ENCODE measurements at regions not wholly inside any gene's neighbourhood (a gene's known extent, or its start where the extent isn't known, plus 50 kb on each side); places are given as distances from the start of the nearest gene placed in this dataset.
"Not testable (repeated sequence)": the region's sequence is repeated elsewhere in the genome, so short reads cannot be mapped to it uniquely, and the experiment has no call there.

DNA sequence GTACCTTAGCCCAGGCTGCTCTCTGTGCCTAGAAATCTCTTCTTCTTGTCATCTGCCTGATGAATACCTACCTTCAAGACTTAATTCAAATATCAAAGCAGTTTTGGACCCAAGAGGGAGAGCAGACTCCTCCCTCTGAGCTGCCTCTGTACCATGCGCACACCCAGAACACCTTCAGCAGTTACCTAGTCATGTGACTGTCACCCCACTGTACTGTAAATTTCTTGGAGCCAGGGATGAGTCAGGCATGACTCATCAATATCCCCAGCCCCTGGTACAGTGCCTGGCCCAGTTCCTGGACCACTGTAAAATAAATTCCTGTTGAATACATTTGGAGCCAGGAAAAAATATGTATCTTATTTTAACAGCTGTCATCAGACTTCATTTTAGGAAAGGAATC lies 111.7 kb downstream of the KBTBD2 start:
- H3K27me3 Mint-ChIP-seq; DNase-seq; H3K4me3 Mint-ChIP-seq; intact Hi-C loops (cut with DNase I, micrococcal nuclease); H3K36me3 Mint-ChIP-seq (ENCODE audit: low read depth); ATAC-seq; H3K9me3 Mint-ChIP-seq (ENCODE audit: low read depth); H3K4me1 Mint-ChIP-seq; POLR2A ChIA-PET; H3K27ac Mint-ChIP-seq; CTCF ChIA-PET: not testable (repeated sequence)

DNA sequence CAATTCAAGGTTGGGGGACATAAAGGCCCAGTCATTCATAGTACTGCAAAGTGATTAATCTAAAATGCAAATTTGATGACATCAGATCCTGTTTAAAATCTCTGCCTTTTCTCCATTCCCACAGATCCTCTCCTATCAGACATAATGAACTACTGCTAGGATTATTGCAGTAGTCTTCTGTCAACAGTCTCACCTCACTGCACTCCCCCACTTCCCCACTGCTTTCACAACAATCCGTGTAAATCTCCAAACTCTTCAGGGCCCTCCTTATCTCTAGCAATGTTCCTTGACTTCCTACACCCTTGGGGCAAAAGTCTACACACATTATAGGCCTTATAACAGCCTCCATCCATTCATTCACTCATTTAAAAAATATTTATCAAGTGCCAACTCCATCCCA lies 112.4 kb downstream of the KBTBD2 start:
- no peaks in the 10 kb centered on the region for H3K9me3 Mint-ChIP-seq (ENCODE audit: low read depth)
- no peak overlapping the region for H3K4me3 Mint-ChIP-seq
- no peak overlapping the region for H3K27ac Mint-ChIP-seq
- ChIA-PET CTCF (no interaction called here), POLR2A (no interaction called here)
- intact Hi-C loops (cut with DNase I, micrococcal nuclease) = no loop called here
- H3K36me3 Mint-ChIP-seq (ENCODE audit: low read depth) = no peaks in the 10 kb centered on the region
- H3K27me3 Mint-ChIP-seq = no peaks in the 10 kb centered on the region
- ATAC-seq (no peak), DNase-seq (no peak)
- no peaks in the 10 kb centered on the region for H3K4me1 Mint-ChIP-seq

DNA sequence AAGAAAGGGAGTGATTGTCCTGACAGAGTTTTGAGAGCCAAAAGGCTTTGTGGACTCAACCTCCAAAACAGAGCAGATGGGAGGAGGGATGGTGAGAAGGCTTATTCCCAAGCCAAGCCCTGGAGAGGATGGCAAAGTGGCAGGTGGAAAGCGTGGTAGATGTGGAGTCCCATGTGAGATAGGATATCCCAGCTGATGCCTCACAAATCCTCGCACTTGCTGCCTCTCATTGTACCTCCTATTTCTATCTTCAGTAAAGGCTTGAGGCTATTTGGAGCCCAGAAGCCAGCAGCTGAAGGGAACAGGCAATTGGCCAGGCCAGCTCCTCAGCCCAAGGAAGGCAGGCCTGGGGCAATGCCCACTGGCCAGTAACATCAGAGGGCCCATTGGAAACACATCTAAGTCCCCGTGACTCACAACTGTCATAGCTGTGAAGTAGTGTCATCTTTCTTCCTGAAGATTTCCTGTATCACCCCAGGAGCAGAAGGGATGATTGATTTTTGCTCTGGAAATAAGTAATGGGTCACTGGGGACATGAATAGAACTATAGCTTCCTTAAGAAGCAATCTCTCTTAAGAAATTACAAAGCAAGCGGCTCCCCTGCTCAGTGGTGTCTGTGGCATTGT lies 114.4 kb downstream of the KBTBD2 start:
- DNase-seq; H3K27ac Mint-ChIP-seq; H3K36me3 Mint-ChIP-seq (ENCODE audit: low read depth); H3K9me3 Mint-ChIP-seq (ENCODE audit: low read depth); POLR2A ChIA-PET; intact Hi-C loops (cut with DNase I, micrococcal nuclease); H3K4me3 Mint-ChIP-seq; H3K4me1 Mint-ChIP-seq; ATAC-seq; CTCF ChIA-PET: not testable (repeated sequence)
- peaks cover 15% of the 10 kb centered on the region for H3K27me3 Mint-ChIP-seq

DNA sequence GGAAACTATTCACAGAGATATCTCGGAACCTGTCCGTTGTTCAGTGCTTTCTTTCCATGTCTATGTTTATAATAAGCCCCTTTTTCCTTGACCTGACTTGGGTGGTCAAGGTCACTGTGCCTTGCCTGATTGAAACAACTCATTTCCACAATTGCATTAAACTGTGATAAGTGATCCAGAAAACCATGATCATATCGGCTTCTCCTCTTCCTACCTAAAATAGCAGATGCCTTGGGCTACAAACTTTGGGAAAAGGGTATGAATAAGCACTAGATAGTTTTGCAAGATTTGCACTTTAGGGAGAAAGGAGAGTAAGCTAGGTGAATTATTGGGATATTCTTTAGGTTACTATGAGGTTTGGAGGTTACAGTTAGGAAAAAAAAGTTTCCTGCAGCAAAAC lies 115.2 kb downstream of the KBTBD2 start:
- intact Hi-C loops (cut with DNase I, micrococcal nuclease); DNase-seq; POLR2A ChIA-PET; H3K4me1 Mint-ChIP-seq; ATAC-seq; CTCF ChIA-PET; H3K36me3 Mint-ChIP-seq (ENCODE audit: low read depth); H3K9me3 Mint-ChIP-seq (ENCODE audit: low read depth); H3K4me3 Mint-ChIP-seq; H3K27ac Mint-ChIP-seq: not testable (repeated sequence)
- H3K27me3 Mint-ChIP-seq = peaks cover 16% of the 10 kb centered on the region

DNA sequence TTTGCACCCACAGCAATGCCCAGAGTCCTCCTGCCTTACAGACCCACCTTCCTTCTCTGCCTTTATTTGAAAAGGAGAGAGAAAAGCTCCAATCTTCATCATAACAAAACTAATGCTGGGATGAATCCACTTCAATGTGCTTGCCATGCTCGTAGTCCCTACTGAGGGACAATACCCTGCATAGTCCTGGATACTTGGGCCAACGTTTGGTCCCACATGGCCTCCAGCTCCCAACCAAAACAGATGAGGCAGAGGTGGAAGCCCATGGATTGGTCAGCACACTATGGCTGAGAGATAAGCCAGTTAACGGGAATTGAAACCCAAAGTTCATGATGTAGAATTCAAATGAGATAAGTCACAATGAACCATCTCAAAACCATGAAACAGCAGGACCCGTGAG lies 115.8 kb downstream of the KBTBD2 start:
- DNase-seq; CTCF ChIA-PET; ATAC-seq; H3K9me3 Mint-ChIP-seq (ENCODE audit: low read depth); intact Hi-C loops (cut with DNase I, micrococcal nuclease); H3K4me1 Mint-ChIP-seq; H3K36me3 Mint-ChIP-seq (ENCODE audit: low read depth); H3K4me3 Mint-ChIP-seq; H3K27ac Mint-ChIP-seq; POLR2A ChIA-PET: not testable (repeated sequence)
- peaks cover 20% of the 10 kb centered on the region for H3K27me3 Mint-ChIP-seq

DNA sequence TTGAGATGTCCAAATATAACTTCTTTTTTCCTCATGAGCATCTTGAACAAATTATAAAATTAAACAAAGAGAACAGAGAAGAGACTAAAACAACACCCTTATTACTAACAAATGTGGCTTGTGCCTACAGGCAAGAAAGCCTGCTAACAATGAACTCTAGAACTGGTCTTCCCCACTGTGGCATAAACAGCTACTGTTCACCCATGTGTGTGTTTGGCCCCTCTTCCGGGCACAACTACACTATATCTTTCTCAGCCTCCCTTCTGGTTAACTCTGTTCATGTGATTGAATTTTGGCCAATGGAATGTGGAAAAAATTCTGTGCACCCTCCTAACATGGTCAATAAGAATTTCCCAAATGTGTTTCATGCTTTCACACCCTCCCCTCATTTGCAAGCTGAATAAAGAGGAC lies 117.0 kb downstream of the KBTBD2 start:
- Mint-ChIP-seq H3K4me3 (no peak overlapping the region), H3K36me3 (ENCODE audit: low read depth) (no peaks in the 10 kb centered on the region), H3K9me3 (ENCODE audit: low read depth) (no peaks in the 10 kb centered on the region), H3K4me1 (no peaks in the 10 kb centered on the region), H3K27me3 (peaks cover 23% of the 10 kb centered on the region), H3K27ac (no peak overlapping the region)
- ChIA-PET POLR2A (no interaction called here), CTCF (no interaction called here)
- DNase-seq (no peak), ATAC-seq (no peak)
- intact Hi-C loops (cut with DNase I, micrococcal nuclease) = no loop called here

DNA sequence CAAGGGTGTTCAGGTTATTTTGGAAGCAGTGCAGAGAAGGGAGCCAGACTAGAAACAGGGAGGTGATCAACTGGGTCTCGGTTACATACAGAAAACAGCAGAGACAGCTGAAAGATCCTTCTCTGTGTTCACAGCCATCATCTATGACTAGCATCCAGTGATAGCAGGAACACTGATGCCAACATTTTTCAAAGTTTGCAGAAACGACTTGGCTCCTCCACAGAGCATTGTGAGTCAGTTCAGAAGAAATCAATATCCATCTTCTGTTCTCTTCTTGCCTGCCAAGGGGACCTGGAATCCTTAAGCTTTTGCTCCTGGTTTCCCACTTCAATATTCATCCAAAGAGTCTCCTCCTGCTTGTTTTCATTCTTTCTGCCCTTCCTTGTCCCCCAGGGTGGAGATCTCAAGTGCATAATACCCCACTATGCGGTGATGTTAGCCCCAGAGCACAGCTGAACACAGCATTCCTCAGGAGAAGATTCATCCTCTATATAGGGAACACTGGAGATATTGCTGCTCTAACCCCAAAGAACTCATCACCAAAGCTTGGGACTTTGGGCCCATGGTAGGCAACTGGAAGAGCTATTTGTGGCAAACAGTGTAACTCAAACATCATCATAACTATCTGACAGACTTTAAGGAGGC lies 122.6 kb downstream of the KBTBD2 start:
- ATAC-seq; H3K27ac Mint-ChIP-seq; POLR2A ChIA-PET; DNase-seq; H3K4me1 Mint-ChIP-seq; H3K9me3 Mint-ChIP-seq (ENCODE audit: low read depth); intact Hi-C loops (cut with DNase I, micrococcal nuclease); H3K36me3 Mint-ChIP-seq (ENCODE audit: low read depth); H3K4me3 Mint-ChIP-seq: not testable (repeated sequence)
- peaks cover 38% of the 10 kb centered on the region for H3K27me3 Mint-ChIP-seq
- CTCF ChIA-PET = interaction anchor here (1.2 kb wide), 1 partner anchor 339 kb away, joined by 3 read pairs; no protein-coding TSS in a partner anchor

DNA sequence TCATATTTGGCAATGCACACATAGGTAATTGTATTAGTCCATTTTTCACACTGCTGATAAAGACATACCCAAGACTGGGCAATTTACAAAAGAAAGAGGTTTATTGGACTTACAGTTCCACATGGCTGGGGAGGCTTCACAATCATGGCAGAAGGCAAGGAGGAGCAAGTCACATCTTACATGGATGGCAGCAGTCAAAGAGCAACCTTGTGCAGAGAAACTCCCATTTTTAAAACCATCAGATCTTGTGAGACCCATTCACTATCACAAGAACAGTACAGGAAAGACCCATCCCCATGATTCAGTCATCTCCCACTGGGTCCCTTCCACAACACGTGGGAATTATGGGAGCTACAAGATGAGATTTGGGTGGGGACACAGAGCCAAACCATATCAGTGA lies 123.2 kb downstream of the KBTBD2 start:
- ATAC-seq; intact Hi-C loops (cut with DNase I, micrococcal nuclease); H3K4me3 Mint-ChIP-seq; H3K9me3 Mint-ChIP-seq (ENCODE audit: low read depth); H3K4me1 Mint-ChIP-seq; H3K36me3 Mint-ChIP-seq (ENCODE audit: low read depth); POLR2A ChIA-PET; H3K27ac Mint-ChIP-seq; DNase-seq: not testable (repeated sequence)
- H3K27me3 Mint-ChIP-seq = peaks cover 39% of the 10 kb centered on the region
- CTCF ChIA-PET = interaction anchor here (0.6 to 1.2 kb wide), 2 partner anchors 340 to 589 kb away, joined by 3 read pairs; no protein-coding TSS in a partner anchor

DNA sequence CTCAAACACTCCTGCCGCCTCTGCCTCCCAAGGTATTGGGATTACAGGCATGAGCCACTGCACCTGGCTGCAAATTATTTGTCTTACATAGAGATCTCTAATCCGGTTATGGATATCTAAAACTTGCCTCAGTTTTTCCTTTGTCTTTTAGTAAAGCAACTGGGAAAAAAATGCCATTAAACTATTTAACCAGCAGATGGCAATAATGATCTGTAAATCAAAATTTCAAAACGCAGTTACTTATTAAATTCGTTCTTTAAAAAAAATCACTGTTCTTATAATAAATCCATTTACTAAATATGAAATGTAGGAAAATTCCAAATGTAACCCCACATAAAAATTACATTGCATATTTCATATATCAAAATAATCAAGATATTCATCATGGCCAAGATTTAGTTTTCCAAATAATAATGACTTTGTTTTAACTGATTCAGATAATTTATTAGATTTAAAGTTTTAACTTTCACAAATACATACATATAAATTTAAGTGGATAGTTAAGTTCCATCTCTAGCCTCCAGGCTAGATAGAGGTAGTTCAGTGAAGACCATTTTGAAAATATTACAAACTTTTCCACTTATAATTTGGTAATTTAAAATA lies 125.8 kb downstream of the KBTBD2 start:
- POLR2A ChIA-PET; H3K27ac Mint-ChIP-seq; H3K9me3 Mint-ChIP-seq (ENCODE audit: low read depth); H3K36me3 Mint-ChIP-seq (ENCODE audit: low read depth); H3K4me3 Mint-ChIP-seq; DNase-seq; ATAC-seq; H3K4me1 Mint-ChIP-seq: not testable (repeated sequence)
- intact Hi-C loops (cut with DNase I, micrococcal nuclease) = loop anchor here (1.0 to 2.0 kb wide), 4 partner anchors 178 to 1167 kb away; no protein-coding TSS in a partner anchor
- CTCF ChIA-PET = interaction anchor here (0.7 to 1.9 kb wide), 3 partner anchors 81 to 544 kb away, joined by 3 to 5 read pairs (median 4); partner anchors contain the start of gene RP9
- peaks cover 46% of the 10 kb centered on the region for H3K27me3 Mint-ChIP-seq

DNA sequence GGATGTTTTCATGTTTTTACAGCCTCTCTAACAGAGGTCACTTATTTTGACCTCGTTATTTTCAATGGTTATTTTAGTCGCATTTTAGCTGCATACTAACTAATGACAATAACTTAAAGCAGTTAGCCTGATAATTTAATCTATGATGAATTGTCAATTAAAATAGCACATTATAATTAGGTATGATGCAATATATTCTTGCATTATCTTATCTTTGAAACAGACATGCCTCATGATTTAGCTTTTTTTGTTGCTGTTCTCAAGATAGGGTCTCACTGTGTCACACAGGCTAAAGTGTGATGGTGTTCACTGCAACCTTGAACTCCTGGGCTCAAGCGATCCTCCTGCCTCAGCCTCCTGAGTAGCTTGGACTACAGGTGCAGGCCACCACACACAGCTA lies 126.4 kb downstream of the KBTBD2 start:
- CTCF ChIA-PET = interaction anchor here (0.7 to 1.9 kb wide), 4 partner anchors 81 to 344 kb away, joined by 3 to 5 read pairs (median 4); partner anchors contain the start of gene RP9
- ATAC-seq (no peak), DNase-seq (no peak)
- H3K4me3 Mint-ChIP-seq = no peak overlapping the region
- H3K9me3 Mint-ChIP-seq (ENCODE audit: low read depth) = peaks cover 2% of the 10 kb centered on the region
- no peak overlapping the region for H3K27ac Mint-ChIP-seq
- intact Hi-C loops (cut with DNase I, micrococcal nuclease) = loop anchor here (1.0 to 2.0 kb wide), 3 partner anchors 178 to 342 kb away; no protein-coding TSS in a partner anchor
- POLR2A ChIA-PET = no interaction called here
- H3K4me1 Mint-ChIP-seq = peaks cover 9% of the 10 kb centered on the region
- H3K27me3 Mint-ChIP-seq = peaks cover 47% of the 10 kb centered on the region
- no peaks in the 10 kb centered on the region for H3K36me3 Mint-ChIP-seq (ENCODE audit: low read depth)

DNA sequence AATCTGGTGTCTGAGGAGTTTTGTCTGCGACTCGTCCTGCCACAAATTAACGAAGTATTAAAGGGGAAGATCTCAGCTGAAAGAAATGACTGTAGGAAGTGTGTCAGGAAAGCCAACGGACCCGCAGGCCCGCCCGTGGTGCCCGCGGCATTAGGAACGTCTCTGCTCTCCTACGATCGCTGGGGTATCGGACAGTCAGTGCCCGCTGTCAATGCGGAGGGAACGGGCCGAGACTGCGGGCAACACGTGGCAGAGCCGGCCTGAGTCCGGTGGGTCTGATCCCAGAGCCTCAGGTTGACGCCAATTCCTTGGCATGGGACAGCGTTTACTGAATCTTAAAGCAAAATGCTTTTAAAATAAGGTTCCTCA lies 128.7 kb downstream of the KBTBD2 start:
- intact Hi-C loops (cut with DNase I, micrococcal nuclease) = loop anchor here in 1 of 2 experiments (5.0 kb wide), 1 partner anchor 71 kb away; no protein-coding TSS in a partner anchor
- POLR2A ChIA-PET = no interaction called here
- Mint-ChIP-seq H3K4me1 (peaks cover 9% of the 10 kb centered on the region), H3K27me3 (peaks cover 45% of the 10 kb centered on the region), H3K9me3 (ENCODE audit: low read depth) (no peaks in the 10 kb centered on the region), H3K4me3 (no peak overlapping the region), H3K36me3 (ENCODE audit: low read depth) (no peaks in the 10 kb centered on the region), H3K27ac (no peak overlapping the region)
- DNase-seq (no peak), ATAC-seq (no peak)
- CTCF ChIA-PET = no interaction called here
